ENCODE measurements at regions not wholly inside any gene's neighbourhood (a gene's known extent, or its start where the extent isn't known, plus 50 kb on each side); places are given as distances from the start of the nearest gene placed in this dataset.

DNA sequence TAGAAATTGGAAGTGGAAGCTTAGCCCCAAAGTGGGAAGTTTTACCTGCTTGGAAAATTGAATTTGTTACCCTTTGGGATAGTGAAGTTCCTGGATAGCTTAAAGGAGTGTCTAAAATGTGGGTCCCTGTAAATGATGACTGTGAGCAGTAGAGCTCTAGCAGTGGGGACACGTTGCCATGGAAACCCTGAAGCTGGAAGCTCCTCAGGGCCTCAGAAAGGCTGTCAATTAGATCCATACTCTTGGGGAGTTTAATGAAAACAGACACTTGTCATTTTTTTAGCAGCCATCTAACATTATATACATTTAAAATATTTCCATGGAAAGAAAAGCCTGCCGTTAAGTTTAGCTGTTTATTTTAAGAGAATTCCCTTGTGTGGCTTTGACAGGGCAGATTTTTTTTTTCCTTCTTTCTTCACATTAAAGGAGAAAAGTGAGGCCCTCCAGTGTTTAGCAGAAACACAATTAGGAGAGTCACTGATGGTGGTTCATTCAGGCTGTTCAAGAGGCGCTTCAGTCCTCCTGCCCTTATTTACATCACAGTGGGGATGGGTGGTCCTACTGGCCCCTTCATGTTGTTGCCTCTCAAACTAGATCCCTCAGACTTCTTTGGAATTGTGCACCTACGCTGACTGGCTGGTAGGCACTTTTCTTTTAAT lies 518.4 kb downstream of the CCSER2 start:
- intact Hi-C loops (cut with DNase I; ENCODE audit: low total_unique reads) = no loop called here
- ATAC-seq (no peak), DNase-seq (no peak)
- in situ Hi-C loops (cut with MboI; ENCODE audit: low sequenced_read_pairs in 4 of 4) = no loop called here
- Histone ChIP-seq H3K4me1 (no peaks in the 10 kb centered on the region), H3K27me3 (no peaks in the 10 kb centered on the region), H3K36me3 (no peaks in the 10 kb centered on the region), H3K27ac (no peak overlapping the region), H3K9me3 (no peaks in the 10 kb centered on the region), H3K4me3 (no peak overlapping the region)
- TF ChIP-seq POLR2A (IDR thresholded peaks at IDR 0.05) (no peak), CTCF (IDR thresholded peaks at IDR 0.05 in 4 of 5, conservative IDR thresholded peaks at IDR 0.05 in 1 of 5) (no peak)

- Histone ChIP-seq H3K27me3 (no peaks in the 10 kb centered on the region), H3K4me1 (no peaks in the 10 kb centered on the region), H3K9me3 (no peaks in the 10 kb centered on the region), H3K4me3 (no peak overlapping the region), H3K36me3 (no peaks in the 10 kb centered on the region), H3K27ac (no peak overlapping the region)
- ATAC-seq (no peak), DNase-seq (no peak)
- in situ Hi-C loops (cut with MboI; ENCODE audit: low sequenced_read_pairs in 4 of 4) = no loop called here
- intact Hi-C loops (cut with DNase I; ENCODE audit: low total_unique reads) = no loop called here
- TF ChIP-seq POLR2A (IDR thresholded peaks at IDR 0.05) = no peak
- TF ChIP-seq CTCF (IDR thresholded peaks at IDR 0.05 in 4 of 5, conservative IDR thresholded peaks at IDR 0.05 in 1 of 5) = no peak
Observed at GRCh38 chr10:84848967-84849366, 520.6 kb downstream of the CCSER2 start.

- H3K36me3 ChIP-seq = no peaks in the 10 kb centered on the region
- H3K27ac ChIP-seq = no peak overlapping the region
- intact Hi-C loops (cut with DNase I; ENCODE audit: low total_unique reads) = no loop called here
- H3K4me3 ChIP-seq = no peak overlapping the region
- no peaks in the 10 kb centered on the region for H3K4me1 ChIP-seq
- DNase-seq = no peak
- TF ChIP-seq POLR2A (IDR thresholded peaks at IDR 0.05) (no peak), CTCF (IDR thresholded peaks at IDR 0.05 in 4 of 5, conservative IDR thresholded peaks at IDR 0.05 in 1 of 5) (no peak)
- ATAC-seq = no peak
- H3K27me3 ChIP-seq = no peaks in the 10 kb centered on the region
- no peaks in the 10 kb centered on the region for H3K9me3 ChIP-seq
- in situ Hi-C loops (cut with MboI; ENCODE audit: low sequenced_read_pairs in 4 of 4) = no loop called here
Observed at GRCh38 chr10:84850826-84851225, 522.4 kb downstream of the CCSER2 start.

- no peak for DNase-seq
- H3K4me3 ChIP-seq = no peak overlapping the region
- intact Hi-C loops (cut with DNase I; ENCODE audit: low total_unique reads) (no loop called here), in situ Hi-C loops (cut with MboI; ENCODE audit: low sequenced_read_pairs in 4 of 4) (no loop called here)
- TF ChIP-seq POLR2A (IDR thresholded peaks at IDR 0.05) = no peak
- no peaks in the 10 kb centered on the region for H3K36me3 ChIP-seq
- H3K4me1 ChIP-seq = no peaks in the 10 kb centered on the region
- H3K27ac ChIP-seq = no peak overlapping the region
- ATAC-seq = no peak
- no peaks in the 10 kb centered on the region for H3K27me3 ChIP-seq
- H3K9me3 ChIP-seq = no peaks in the 10 kb centered on the region
Observed at GRCh38 chr10:84854439-84854838, 526.0 kb downstream of the CCSER2 start.

DNA sequence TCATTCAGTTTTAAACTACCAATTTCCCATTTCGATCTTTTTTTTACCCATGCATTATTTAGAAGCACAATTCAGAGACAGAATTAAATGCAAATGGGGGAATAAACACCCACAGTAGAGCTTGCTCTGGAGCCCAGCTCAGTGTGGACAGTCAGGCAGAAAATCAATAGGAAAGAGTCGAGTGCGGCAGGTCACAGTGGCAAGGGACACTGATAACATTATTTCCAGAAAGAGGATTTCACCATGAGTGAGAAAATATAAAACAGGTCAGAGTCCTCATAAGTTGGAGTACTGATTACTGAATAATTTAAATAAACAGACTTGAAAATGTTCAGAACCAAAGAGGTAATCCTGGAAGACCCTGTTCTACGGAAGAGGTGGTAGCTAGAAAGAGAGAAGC lies 532.5 kb downstream of the CCSER2 start:
- intact Hi-C loops (cut with DNase I; ENCODE audit: low total_unique reads) = no loop called here
- H3K36me3 ChIP-seq = no peaks in the 10 kb centered on the region
- in situ Hi-C loops (cut with MboI; ENCODE audit: low sequenced_read_pairs in 4 of 4) = no loop called here
- TF ChIP-seq CTCF (IDR thresholded peaks at IDR 0.05 in 4 of 5, conservative IDR thresholded peaks at IDR 0.05 in 1 of 5) (no peak), POLR2A (IDR thresholded peaks at IDR 0.05) (no peak)
- no peaks in the 10 kb centered on the region for H3K4me1 ChIP-seq
- ATAC-seq = no peak
- H3K9me3 ChIP-seq = no peaks in the 10 kb centered on the region
- no peaks in the 10 kb centered on the region for H3K27me3 ChIP-seq
- H3K4me3 ChIP-seq = no peak overlapping the region
- H3K27ac ChIP-seq = no peak overlapping the region
- DNase-seq = no peak
